Upper lobe of right lung (tissue), 1 donor: ENCODE measurements at regions not wholly inside any gene's neighbourhood (a gene's known extent, or its start where the extent isn't known, plus 50 kb on each side); places are given as distances from the start of the nearest gene placed in this dataset.

Source experiments
- ATAC-seq: fragments of 200-7000 bp; cut with Tn5 transposase; one replicate; pipeline ENCODE4 v1.9.1; 2020; ENCODE audit warnings: mild to moderate bottlenecking, moderate library complexity
- DNase-seq: peaks from one replicate; pipeline ENCODE4 v3.0.0-alpha.2; 2020
- H3K27ac ChIP-seq: fragments of 200-600 bp; one replicate; pipeline ENCODE4 v1.8.0; 2022
- H3K27me3 ChIP-seq: fragments of 200-600 bp; one replicate; pipeline ENCODE4 v1.8.0; 2022; ENCODE audit warnings: mild to moderate bottlenecking
- H3K36me3 ChIP-seq: fragments of 200-600 bp; one replicate; pipeline ENCODE4 v1.8.0; 2022
- H3K4me1 ChIP-seq: fragments of 200-600 bp; one replicate; pipeline ENCODE4 v1.8.0; 2022
- H3K4me3 ChIP-seq: fragments of 200-600 bp; one replicate; pipeline ENCODE4 v1.8.0; 2022; ENCODE audit warnings: mild to moderate bottlenecking
- H3K9me3 ChIP-seq: fragments of 200-600 bp; one replicate; pipeline ENCODE4 v1.8.0; 2022
- intact Hi-C: fragments of 100-400 bp; cut with DNase I; formaldehyde crosslinking; loops from one replicate; pipeline ENCODE4 v1.11.0; 2022
- TF ChIP-seq, protein P1 (sequence below): fragments of 200-600 bp; IDR thresholded peaks from one replicate; pipeline ENCODE4 v1.8.0; 2022; ENCODE audit warnings: antibody characterized with exemption
- donor health status: DM: no; HTN: yes; CAD: no; lungs with severe emphysema.

DNA sequence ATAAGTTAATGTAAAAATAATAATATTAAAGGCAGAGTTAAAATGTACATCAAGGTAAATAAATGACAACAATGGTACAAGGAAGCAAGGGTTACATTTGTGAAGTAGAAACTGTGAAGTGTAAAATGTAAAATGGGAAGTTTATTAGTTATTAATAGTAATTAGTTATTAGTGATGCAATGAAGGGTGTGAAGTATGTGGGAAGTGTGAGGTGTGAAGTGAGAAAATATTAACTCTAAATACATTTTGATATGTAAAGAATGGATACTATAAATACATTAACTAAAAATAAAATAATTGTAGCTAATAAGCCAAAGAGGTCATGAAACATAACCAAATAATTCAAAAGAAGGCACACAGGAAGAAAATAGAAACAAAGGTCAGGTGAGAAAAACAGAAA is 316.4 kb downstream of the GBA3 start:
- intact Hi-C loops: no loop called here
- TF ChIP-seq, protein P1, sequence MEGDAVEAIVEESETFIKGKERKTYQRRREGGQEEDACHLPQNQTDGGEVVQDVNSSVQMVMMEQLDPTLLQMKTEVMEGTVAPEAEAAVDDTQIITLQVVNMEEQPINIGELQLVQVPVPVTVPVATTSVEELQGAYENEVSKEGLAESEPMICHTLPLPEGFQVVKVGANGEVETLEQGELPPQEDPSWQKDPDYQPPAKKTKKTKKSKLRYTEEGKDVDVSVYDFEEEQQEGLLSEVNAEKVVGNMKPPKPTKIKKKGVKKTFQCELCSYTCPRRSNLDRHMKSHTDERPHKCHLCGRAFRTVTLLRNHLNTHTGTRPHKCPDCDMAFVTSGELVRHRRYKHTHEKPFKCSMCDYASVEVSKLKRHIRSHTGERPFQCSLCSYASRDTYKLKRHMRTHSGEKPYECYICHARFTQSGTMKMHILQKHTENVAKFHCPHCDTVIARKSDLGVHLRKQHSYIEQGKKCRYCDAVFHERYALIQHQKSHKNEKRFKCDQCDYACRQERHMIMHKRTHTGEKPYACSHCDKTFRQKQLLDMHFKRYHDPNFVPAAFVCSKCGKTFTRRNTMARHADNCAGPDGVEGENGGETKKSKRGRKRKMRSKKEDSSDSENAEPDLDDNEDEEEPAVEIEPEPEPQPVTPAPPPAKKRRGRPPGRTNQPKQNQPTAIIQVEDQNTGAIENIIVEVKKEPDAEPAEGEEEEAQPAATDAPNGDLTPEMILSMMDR: no peak
- Histone ChIP-seq H3K27ac (no peak overlapping the region), H3K9me3 (no peaks in the 10 kb centered on the region), H3K4me1 (no peaks in the 10 kb centered on the region), H3K36me3 (no peaks in the 10 kb centered on the region), H3K4me3 (no peak overlapping the region), H3K27me3 (no peaks in the 10 kb centered on the region)
- DNase-seq (no peak), ATAC-seq (no peak)

DNA sequence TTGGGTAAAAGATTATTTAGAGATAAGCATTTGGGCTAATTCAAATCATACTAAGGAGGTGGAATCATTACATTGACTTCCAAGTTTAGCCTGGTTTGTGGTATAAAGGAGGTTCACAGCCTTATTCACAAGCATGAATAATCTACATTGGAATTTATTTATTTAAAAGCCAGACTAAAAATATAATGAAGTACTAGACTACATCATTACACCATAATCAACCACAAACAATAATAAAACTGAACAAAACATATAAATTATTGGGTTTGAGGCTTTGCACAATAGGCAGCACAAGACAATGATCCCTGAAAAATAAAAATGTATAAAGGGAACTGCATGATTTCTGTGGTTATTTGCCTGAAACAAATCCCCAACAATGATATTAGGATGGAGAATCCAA is 314.0 kb downstream of the GBA3 start:
- no peaks in the 10 kb centered on the region for H3K4me1 ChIP-seq
- H3K36me3 ChIP-seq: no peaks in the 10 kb centered on the region
- H3K9me3 ChIP-seq: no peaks in the 10 kb centered on the region
- H3K4me3 ChIP-seq: no peak overlapping the region
- H3K27me3 ChIP-seq: no peaks in the 10 kb centered on the region
- ATAC-seq: no peak
- TF ChIP-seq, protein P1: no peak
- intact Hi-C loops: no loop called here
- DNase-seq: no peak
- H3K27ac ChIP-seq: no peak overlapping the region

DNA sequence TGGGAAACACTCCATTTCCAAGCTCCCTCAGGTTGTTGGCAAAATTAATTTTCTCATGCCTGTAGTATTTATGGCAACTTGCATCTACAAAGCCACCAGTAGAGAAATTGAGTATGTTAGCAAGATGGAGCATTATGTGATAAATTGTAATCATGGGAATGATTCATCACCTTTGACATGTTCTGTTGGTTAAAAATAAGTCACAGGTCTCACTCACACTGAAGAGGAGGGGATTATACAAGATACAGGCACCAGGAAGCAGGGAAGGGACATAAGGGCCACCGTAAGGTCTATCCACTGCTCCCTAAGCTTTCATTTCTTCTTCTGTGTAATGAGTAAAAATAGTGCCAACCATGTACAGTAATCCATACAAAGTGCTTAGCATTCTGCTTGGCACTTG is 313.0 kb downstream of the GBA3 start:
- no peak overlapping the region for H3K4me3 ChIP-seq
- no peaks in the 10 kb centered on the region for H3K36me3 ChIP-seq
- H3K9me3 ChIP-seq: no peaks in the 10 kb centered on the region
- no peak overlapping the region for H3K27ac ChIP-seq
- DNase-seq (no peak), ATAC-seq (no peak)
- TF ChIP-seq, protein P1: no peak
- no peaks in the 10 kb centered on the region for H3K4me1 ChIP-seq
- intact Hi-C loops: no loop called here
- H3K27me3 ChIP-seq: no peaks in the 10 kb centered on the region

DNA sequence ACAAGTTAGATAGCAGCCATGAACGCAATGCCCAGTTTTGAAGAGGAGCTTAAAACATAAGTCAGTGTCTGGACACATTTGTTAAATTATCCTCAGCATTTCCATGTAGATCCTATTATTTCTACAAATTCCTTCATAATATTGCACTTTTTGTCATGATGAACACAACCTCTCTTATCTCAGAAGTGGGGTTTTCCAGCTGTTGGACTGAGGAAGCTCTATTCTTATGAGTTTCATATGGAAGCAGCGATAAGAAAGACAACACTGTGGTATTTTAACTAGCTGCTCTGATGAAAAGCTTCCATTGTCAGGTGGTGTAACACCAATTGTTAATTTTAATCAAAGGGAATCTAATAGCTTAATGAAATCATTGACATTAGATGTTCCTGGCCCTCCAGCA is 308.7 kb downstream of the GBA3 start:
- Histone ChIP-seq H3K9me3 (no peaks in the 10 kb centered on the region), H3K4me3 (no peak overlapping the region), H3K27me3 (no peaks in the 10 kb centered on the region), H3K36me3 (no peaks in the 10 kb centered on the region), H3K27ac (no peak overlapping the region), H3K4me1 (no peaks in the 10 kb centered on the region)
- intact Hi-C loops: no loop called here
- TF ChIP-seq, protein P1: no peak
- ATAC-seq (no peak), DNase-seq (no peak)

DNA sequence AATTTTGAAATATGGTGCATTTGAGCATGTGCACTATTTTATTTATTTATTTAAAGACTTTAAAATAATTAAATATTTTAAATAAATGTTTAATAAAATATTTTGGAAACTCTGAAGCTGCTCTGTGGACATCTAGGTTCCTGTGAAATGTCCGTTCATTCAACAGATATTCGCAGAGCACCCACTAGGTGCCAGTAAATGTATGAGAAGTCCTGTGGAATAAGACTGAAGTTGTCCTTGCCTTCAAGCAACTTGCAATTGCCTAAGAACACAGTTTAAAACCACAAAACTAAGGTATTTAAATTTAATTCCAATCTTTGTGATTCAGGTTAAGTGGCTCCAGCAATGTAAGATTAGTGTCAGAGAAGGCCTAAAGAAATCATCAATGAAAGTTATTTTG is 306.7 kb downstream of the GBA3 start:
- Histone ChIP-seq H3K27me3 (no peaks in the 10 kb centered on the region), H3K9me3 (no peaks in the 10 kb centered on the region), H3K36me3 (no peaks in the 10 kb centered on the region), H3K4me3 (no peak overlapping the region), H3K4me1 (no peaks in the 10 kb centered on the region), H3K27ac (no peak overlapping the region)
- intact Hi-C loops: no loop called here
- TF ChIP-seq, protein P1: no peak
- ATAC-seq: no peak
- no peak for DNase-seq
